ENCODE measurements at regions not wholly inside any gene's neighbourhood (a gene's known extent, or its start where the extent isn't known, plus 50 kb on each side); places are given as distances from the start of the nearest gene placed in this dataset.

DNA sequence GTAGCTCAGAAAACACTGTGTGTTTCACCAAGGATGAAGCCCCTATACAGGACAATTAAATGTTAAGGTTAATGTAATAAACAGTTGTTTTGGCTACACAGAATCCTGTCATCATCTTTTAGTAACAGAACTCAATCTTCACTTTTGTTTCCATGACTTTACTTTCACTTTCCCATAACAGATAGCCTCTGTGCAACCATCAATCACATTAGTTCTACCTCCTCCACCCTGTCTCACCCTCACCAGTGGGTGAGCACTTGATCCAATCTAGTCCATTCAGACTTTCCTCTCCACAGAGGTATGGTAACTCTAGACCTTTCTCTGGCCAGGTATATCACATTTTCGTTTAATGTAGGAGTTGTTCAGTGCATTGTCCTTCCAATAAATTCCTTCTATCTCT lies 1018.5 kb downstream of the ADGRL2 start:
- no peak for DNase-seq (ENCODE audit: low read depth, low spot score)
- H3K4me3 ChIP-seq, result no peak overlapping the region
- ChIA-PET SMC1A (ENCODE audit: uncharacterized antibody, unreplicated experiment) (interaction anchor here (1.1 kb wide), 1 partner anchor 12 kb away, joined by 3 read pairs; no protein-coding TSS in a partner anchor), CTCF (no interaction called here), POLR2A (no interaction called here), RAD21 (ENCODE audit: unreplicated experiment) (no interaction called here)
- H3K27ac ChIP-seq (ENCODE audit: control insufficient read depth, insufficient read depth), result no peak overlapping the region
- no peaks in the 10 kb centered on the region for H3K9me3 ChIP-seq (replicated peaks; ENCODE audit: control insufficient read depth, insufficient read depth, low read length)
- intact Hi-C loops (cut with micrococcal nuclease; ENCODE audit: unreplicated experiment), result no loop called here
- no TSS peak for BruUV-seq (replicated peaks)
- H3K36me3 ChIP-seq (ENCODE audit: control insufficient read depth in 2 of 2, insufficient read depth in 2 of 2, low read length in 1 of 2), result no peaks in the 10 kb centered on the region
- no peak for TF ChIP-seq STAT1 (conservative IDR thresholded peaks at IDR 0.05)
- TF ChIP-seq POU2F2 (IDR thresholded peaks at IDR 0.05; ENCODE audit: borderline replicate concordance, low read depth, low read length), result no peak
- TF ChIP-seq MYC (IDR thresholded peaks at IDR 0.05; ENCODE audit: insufficient read depth, insufficient read length, insufficient replicate concordance, low read length, severe bottlenecking), result no peak
- TF ChIP-seq PRDM15 (CRISPR knock-in tag; IDR thresholded peaks at IDR 0.05), result no peak
- no peak for TF ChIP-seq CHD2 (IDR thresholded peaks at IDR 0.05; ENCODE audit: borderline replicate concordance, low read depth, low read length)
- TF ChIP-seq ZNF384 (IDR thresholded peaks at IDR 0.05; ENCODE audit: borderline replicate concordance, low read depth, low read length), result no peak
- TF ChIP-seq, protein P1, sequence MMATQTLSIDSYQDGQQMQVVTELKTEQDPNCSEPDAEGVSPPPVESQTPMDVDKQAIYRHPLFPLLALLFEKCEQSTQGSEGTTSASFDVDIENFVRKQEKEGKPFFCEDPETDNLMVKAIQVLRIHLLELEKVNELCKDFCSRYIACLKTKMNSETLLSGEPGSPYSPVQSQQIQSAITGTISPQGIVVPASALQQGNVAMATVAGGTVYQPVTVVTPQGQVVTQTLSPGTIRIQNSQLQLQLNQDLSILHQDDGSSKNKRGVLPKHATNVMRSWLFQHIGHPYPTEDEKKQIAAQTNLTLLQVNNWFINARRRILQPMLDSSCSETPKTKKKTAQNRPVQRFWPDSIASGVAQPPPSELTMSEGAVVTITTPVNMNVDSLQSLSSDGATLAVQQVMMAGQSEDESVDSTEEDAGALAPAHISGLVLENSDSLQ (IDR thresholded peaks at IDR 0.05), result peak; percentile 69
- TF ChIP-seq, protein P2, sequence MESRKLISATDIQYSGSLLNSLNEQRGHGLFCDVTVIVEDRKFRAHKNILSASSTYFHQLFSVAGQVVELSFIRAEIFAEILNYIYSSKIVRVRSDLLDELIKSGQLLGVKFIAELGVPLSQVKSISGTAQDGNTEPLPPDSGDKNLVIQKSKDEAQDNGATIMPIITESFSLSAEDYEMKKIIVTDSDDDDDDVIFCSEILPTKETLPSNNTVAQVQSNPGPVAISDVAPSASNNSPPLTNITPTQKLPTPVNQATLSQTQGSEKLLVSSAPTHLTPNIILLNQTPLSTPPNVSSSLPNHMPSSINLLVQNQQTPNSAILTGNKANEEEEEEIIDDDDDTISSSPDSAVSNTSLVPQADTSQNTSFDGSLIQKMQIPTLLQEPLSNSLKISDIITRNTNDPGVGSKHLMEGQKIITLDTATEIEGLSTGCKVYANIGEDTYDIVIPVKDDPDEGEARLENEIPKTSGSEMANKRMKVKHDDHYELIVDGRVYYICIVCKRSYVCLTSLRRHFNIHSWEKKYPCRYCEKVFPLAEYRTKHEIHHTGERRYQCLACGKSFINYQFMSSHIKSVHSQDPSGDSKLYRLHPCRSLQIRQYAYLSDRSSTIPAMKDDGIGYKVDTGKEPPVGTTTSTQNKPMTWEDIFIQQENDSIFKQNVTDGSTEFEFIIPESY (IDR thresholded peaks at IDR 0.05), result no peak
- TF ChIP-seq, protein P3, sequence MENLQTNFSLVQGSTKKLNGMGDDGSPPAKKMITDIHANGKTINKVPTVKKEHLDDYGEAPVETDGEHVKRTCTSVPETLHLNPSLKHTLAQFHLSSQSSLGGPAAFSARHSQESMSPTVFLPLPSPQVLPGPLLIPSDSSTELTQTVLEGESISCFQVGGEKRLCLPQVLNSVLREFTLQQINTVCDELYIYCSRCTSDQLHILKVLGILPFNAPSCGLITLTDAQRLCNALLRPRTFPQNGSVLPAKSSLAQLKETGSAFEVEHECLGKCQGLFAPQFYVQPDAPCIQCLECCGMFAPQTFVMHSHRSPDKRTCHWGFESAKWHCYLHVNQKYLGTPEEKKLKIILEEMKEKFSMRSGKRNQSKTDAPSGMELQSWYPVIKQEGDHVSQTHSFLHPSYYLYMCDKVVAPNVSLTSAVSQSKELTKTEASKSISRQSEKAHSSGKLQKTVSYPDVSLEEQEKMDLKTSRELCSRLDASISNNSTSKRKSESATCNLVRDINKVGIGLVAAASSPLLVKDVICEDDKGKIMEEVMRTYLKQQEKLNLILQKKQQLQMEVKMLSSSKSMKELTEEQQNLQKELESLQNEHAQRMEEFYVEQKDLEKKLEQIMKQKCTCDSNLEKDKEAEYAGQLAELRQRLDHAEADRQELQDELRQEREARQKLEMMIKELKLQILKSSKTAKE (IDR thresholded peaks at IDR 0.05; ENCODE audit: low read depth, poor library complexity, severe bottlenecking), result no peak
- no peaks in the 10 kb centered on the region for H3K4me1 ChIP-seq (ENCODE audit: control insufficient read depth, insufficient read depth, low read length)
- H3K79me2 ChIP-seq (ENCODE audit: control insufficient read depth, insufficient read depth, low read length), result no peaks in the 10 kb centered on the region
- no peak overlapping the region for H2AFZ ChIP-seq (ENCODE audit: control insufficient read depth, low read depth, low read length)
- no peaks in the 10 kb centered on the region for H3K27me3 ChIP-seq (replicated peaks in 1 of 2; ENCODE audit: control insufficient read depth in 2 of 2, insufficient read depth in 2 of 2, low read length in 1 of 2)
- no peak overlapping the region for H3K9ac ChIP-seq (ENCODE audit: control insufficient read depth, insufficient read depth, low read length)
- FAIRE-seq, result no peak
- H3K4me2 ChIP-seq (ENCODE audit: control insufficient read depth, insufficient read depth), result no peak overlapping the region; the same call in 1 of the 2 replicates
- H4K20me1 ChIP-seq (ENCODE audit: control insufficient read depth, insufficient read depth), result no peaks in the 10 kb centered on the region
- WGBS (ENCODE audit: insufficient coverage, insufficient replicate concordance, low lambda C conversion rate, missing lambda C conversion rate), result 0% methylated on average over 1 of the region's 1 CpG
- ATAC-seq, result peak; percentile 78
- in situ Hi-C loops (cut with MboI), result no loop called here
